ENCODE measurements at regions not wholly inside any gene's neighbourhood (a gene's known extent, or its start where the extent isn't known, plus 50 kb on each side); places are given as distances from the start of the nearest gene placed in this dataset.
A peak's percentile ranks its signal among the peaks of the same experiment; 100 is the strongest.

DNA sequence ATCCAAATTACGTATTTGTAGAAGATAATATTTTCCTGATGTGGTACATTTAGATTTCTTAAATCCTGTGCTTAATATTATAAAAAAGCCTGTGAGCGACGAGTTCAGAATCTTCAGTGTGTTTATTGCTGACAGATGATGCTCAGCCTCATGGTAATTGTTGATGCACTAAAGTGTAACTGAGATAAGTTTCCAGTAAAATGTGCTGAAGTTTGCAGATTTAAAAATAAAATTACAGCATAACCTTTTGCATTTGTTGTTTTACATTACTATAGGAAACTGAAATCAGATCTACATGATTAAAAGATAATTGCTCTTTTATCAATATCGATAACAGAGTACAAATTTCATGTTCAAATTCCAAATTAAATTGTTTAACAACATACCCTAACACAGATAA lies 307.6 kb downstream of the FIGN start:
- no peak for TF ChIP-seq PAX5 (IDR thresholded peaks at IDR 0.05; ENCODE audit: insufficient read depth, low read length, severe bottlenecking)
- TF ChIP-seq POU2F2 (IDR thresholded peaks at IDR 0.05; ENCODE audit: low read depth, low read length) = no peak
- TF ChIP-seq TAF1 (IDR thresholded peaks at IDR 0.05; ENCODE audit: low read depth, low read length) = no peak
- no peak for TF ChIP-seq SPI1 (IDR thresholded peaks at IDR 0.05; ENCODE audit: low read depth, low read length)
- no peak for FAIRE-seq

DNA sequence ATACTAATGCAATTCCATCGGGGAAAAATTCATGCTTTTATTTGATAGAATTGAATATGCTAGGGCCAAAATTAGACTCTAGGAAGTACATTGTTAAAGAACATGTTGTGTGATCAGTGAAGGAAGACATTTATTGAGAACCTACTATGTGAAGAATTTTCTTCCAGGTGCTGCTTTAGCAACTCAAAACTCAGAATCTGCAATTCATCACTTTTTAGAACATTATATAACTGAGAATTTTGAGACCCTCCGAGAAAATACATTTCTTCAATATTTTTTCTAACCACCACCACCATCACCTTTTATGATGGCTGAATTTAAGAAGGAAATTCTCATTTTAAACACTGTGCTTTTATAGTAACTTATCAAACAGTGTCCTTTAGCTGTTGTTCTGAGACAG lies 315.2 kb downstream of the FIGN start:
- no peak for TF ChIP-seq POLR2A (IDR thresholded peaks at IDR 0.05; ENCODE audit: low read depth, low read length)
- TF ChIP-seq SPI1 (IDR thresholded peaks at IDR 0.05; ENCODE audit: low read depth, low read length) = no peak
- no peak for TF ChIP-seq POU2F2 (IDR thresholded peaks at IDR 0.05; ENCODE audit: low read depth, low read length)
- TF ChIP-seq TAF1 (IDR thresholded peaks at IDR 0.05; ENCODE audit: low read depth, low read length) = no peak
- no peak for DNase-seq (ENCODE audit: insufficient read length, low spot score)
- no peak for FAIRE-seq

More for the DNA sequence above, 307.6 kb downstream of the FIGN start:
- DNase-seq (ENCODE audit: insufficient read length, low spot score) = no peak

DNA sequence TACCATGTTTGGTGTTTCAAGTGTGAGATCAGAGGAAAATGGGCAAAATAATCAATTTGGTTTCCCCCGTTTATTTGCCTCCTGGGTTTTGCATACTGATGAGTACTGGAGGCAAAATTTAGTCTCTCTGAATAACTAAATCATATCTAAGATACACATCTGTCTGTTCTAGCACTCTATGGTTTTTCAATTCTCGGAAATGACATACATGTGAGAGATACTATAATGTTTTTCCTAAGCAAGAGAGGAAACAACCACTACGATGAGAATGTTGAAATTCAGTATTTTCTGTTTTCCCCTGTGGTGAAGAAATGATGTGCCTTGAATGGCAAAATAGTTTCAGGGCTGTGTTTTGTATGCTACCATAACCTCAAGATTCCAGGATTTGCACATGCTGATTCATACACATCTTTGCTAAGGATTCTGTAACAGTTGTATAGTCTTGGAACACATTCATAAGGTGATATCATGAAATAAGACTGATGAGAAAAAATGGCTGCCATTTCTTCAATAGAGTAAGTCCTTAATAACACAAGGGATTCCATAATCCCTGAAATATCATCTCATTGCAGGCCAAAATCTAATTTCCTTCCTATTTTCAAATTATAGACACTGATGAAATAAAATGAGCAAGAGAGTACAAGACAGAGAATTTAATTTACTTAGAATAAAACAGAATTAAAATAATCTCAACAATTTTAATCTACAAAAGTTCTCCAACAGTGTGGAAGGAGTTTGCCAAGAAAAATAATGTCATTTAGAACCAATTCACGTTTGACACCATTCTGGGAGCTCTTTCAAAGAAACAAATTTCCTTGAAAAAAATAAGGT lies 316.6 kb downstream of the FIGN start:
- FAIRE-seq = no peak
- no peak for DNase-seq (ENCODE audit: insufficient read length, low spot score)
- TF ChIP-seq POLR2AphosphoS5 (IDR thresholded peaks at IDR 0.05; ENCODE audit: low read depth, low read length) = no peak

DNA sequence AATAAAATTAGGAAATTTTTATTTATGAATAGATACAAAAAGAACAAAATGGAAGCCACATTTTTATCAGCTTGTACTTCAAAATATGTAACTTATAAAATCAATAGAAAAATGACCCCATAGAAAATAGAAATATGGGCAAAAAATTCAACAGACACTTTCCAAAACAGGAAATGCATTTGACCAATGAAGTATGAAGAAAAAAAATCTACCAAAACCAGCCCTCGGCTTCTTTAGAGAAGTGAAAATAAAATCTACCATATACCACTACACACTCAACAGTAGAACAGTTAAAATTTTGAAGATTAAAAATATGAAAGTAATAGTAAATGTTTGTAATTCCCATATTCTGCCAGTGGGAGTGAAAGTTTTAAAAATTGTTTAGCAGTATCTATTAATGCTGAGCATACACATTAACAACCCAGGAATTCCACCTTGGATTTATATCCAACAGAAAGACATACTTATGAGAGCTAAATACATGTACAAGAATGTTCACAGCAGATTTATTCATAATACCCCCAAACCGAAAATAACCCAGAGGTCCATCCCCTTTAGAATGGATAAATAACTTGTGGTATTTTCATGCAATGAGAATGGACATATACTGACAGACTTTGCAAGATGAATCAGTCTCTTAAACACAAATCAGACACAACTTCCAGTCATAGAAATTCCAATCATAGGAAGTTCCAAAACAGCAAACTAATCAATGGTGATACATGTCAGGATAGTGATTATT lies 318.0 kb downstream of the FIGN start:
- FAIRE-seq (no peak), DNase-seq (ENCODE audit: insufficient read length, low spot score) (no peak)
- TF ChIP-seq POLR2AphosphoS5 (IDR thresholded peaks at IDR 0.05; ENCODE audit: low read depth, low read length) (no peak), TAF1 (IDR thresholded peaks at IDR 0.05; ENCODE audit: low read depth, low read length) (no peak), SPI1 (IDR thresholded peaks at IDR 0.05; ENCODE audit: low read depth, low read length) (peak; percentile 61; the same call in 1 of the 2 replicates), POLR2A (IDR thresholded peaks at IDR 0.05; ENCODE audit: low read depth, low read length) (no peak), PAX5 (IDR thresholded peaks at IDR 0.05; ENCODE audit: insufficient read depth, low read length, severe bottlenecking) (no peak), POU2F2 (IDR thresholded peaks at IDR 0.05; ENCODE audit: low read depth, low read length) (no peak)

DNA sequence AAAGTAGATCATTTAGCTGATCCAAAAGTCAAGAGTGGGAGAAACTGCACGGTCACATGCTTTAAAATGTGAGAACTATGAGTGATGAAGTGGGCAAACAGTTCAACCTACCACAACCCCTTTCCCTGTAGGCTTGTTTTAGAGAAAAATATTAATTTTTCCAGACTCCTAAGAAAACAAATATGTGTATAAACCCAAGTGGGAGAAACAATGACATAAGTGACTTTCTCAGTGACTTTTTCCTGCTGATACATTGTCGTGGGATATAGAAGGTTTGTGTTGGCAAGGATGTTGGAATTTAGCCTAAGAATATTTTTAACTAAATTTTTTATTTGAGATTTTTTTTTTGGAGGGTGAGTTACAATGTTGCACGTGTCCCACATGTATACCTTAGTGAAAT lies 321.7 kb downstream of the FIGN start:
- DNase-seq (ENCODE audit: insufficient read length, low spot score) (no peak), FAIRE-seq (no peak)
- no peak for TF ChIP-seq POLR2AphosphoS5 (IDR thresholded peaks at IDR 0.05; ENCODE audit: low read depth, low read length)

DNA sequence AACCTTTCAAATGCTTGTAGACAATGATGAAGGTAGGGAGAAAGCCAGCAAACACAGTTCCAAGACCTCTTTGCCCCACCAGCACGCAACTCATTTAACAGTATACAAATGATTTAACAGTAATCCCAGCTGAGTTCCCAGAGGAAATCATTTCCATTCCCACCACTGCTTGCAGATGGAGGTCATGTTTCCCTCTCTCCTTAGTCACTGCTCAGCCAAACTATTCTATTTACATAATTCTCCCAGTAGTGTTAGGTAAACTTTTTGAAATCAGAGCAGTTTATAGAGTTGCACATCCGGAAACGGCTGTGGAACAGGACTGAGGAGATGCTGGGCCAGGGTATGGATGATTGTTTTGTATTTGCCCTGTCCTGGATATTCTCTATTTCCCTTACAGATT lies 328.5 kb downstream of the FIGN start:
- no peak for TF ChIP-seq POLR2AphosphoS5 (IDR thresholded peaks at IDR 0.05; ENCODE audit: low read depth, low read length)
- TF ChIP-seq SPI1 (IDR thresholded peaks at IDR 0.05; ENCODE audit: low read depth, low read length) = no peak
- TF ChIP-seq TAF1 (IDR thresholded peaks at IDR 0.05; ENCODE audit: low read depth, low read length) = no peak
- TF ChIP-seq POU2F2 (IDR thresholded peaks at IDR 0.05; ENCODE audit: low read depth, low read length) = no peak
- TF ChIP-seq PAX5 (IDR thresholded peaks at IDR 0.05; ENCODE audit: insufficient read depth, low read length, severe bottlenecking) = no peak
- TF ChIP-seq POLR2A (IDR thresholded peaks at IDR 0.05; ENCODE audit: low read depth, low read length) = no peak
- DNase-seq (ENCODE audit: insufficient read length, low spot score) (no peak), FAIRE-seq (no peak)

DNA sequence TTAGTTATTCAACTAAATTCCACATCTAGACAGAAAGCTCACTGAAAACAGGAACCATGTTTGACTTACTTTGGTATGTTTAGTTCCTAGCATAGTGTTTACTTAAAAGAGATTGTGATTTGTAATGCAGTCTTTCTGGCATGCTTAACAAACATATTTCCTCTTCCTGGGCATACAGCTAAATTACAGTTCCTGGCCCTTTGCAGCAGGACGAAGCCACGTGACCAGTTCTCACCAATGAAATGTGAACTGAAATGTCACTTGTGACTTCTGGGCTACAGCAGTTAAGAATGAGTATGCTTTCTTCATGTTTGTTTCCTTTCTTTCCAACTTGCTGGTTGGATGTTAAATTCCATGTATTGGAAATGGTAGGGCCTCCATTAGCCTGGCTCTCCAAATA lies 330.5 kb downstream of the FIGN start:
- TF ChIP-seq POLR2A (IDR thresholded peaks at IDR 0.05; ENCODE audit: low read depth, low read length) (no peak), PAX5 (IDR thresholded peaks at IDR 0.05; ENCODE audit: insufficient read depth, low read length, severe bottlenecking) (no peak), TAF1 (IDR thresholded peaks at IDR 0.05; ENCODE audit: low read depth, low read length) (no peak), POLR2AphosphoS5 (IDR thresholded peaks at IDR 0.05; ENCODE audit: low read depth, low read length) (no peak), POU2F2 (IDR thresholded peaks at IDR 0.05; ENCODE audit: low read depth, low read length) (no peak), SPI1 (IDR thresholded peaks at IDR 0.05; ENCODE audit: low read depth, low read length) (no peak)
- no peak for DNase-seq (ENCODE audit: insufficient read length, low spot score)
- no peak for FAIRE-seq

DNA sequence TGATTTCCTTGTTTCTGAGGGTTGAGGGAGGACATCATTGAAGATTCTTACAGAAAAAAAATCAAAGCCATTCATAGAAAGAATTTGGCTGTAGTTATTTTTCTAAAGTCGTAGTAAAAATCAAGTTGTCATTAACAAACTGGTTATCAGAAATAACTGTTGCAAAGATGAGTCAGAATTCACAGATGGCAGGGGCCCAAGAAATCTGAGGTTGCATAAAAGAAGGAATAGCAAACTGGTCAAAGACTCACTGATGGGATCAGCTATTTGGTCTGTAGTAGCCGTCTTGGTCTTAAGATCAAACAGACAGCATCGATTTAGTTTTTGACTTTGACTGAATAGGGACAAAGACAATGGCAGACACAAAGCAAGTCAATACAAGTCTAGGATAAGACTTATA lies 334.3 kb downstream of the FIGN start:
- no peak for DNase-seq (ENCODE audit: insufficient read length, low spot score)
- TF ChIP-seq PAX5 (IDR thresholded peaks at IDR 0.05; ENCODE audit: insufficient read depth, low read length, severe bottlenecking) = no peak
- TF ChIP-seq POU2F2 (IDR thresholded peaks at IDR 0.05; ENCODE audit: low read depth, low read length) = no peak
- TF ChIP-seq POLR2AphosphoS5 (IDR thresholded peaks at IDR 0.05; ENCODE audit: low read depth, low read length) = no peak
- no peak for TF ChIP-seq SPI1 (IDR thresholded peaks at IDR 0.05; ENCODE audit: low read depth, low read length)
- TF ChIP-seq POLR2A (IDR thresholded peaks at IDR 0.05; ENCODE audit: low read depth, low read length) = no peak
- no peak for TF ChIP-seq TAF1 (IDR thresholded peaks at IDR 0.05; ENCODE audit: low read depth, low read length)
- FAIRE-seq = no peak

DNA sequence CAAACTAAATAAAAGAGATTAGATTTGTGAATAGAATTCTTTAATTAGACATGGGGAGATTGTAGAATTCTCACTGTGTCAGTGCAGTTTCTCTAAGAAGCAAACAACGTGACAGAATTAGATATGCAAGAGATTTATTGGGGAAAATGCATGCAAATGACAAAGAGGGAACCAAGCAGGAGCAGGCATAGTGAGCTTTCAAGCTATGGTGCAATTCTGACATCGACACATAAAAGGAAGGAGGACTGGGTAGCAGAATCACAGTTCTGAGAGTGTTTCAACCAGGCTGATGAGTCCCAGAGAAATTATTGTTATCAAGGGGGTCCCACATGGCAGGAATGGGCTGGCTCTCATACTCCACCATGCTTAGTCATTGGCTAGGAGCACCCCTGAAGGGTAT lies 338.4 kb downstream of the FIGN start:
- DNase-seq (ENCODE audit: insufficient read length, low spot score) (no peak), FAIRE-seq (no peak)
- TF ChIP-seq TAF1 (IDR thresholded peaks at IDR 0.05; ENCODE audit: low read depth, low read length) (no peak), SPI1 (IDR thresholded peaks at IDR 0.05; ENCODE audit: low read depth, low read length) (no peak), PAX5 (IDR thresholded peaks at IDR 0.05; ENCODE audit: insufficient read depth, low read length, severe bottlenecking) (no peak), POLR2AphosphoS5 (IDR thresholded peaks at IDR 0.05; ENCODE audit: low read depth, low read length) (no peak), POU2F2 (IDR thresholded peaks at IDR 0.05; ENCODE audit: low read depth, low read length) (no peak), POLR2A (IDR thresholded peaks at IDR 0.05; ENCODE audit: low read depth, low read length) (no peak)

DNA sequence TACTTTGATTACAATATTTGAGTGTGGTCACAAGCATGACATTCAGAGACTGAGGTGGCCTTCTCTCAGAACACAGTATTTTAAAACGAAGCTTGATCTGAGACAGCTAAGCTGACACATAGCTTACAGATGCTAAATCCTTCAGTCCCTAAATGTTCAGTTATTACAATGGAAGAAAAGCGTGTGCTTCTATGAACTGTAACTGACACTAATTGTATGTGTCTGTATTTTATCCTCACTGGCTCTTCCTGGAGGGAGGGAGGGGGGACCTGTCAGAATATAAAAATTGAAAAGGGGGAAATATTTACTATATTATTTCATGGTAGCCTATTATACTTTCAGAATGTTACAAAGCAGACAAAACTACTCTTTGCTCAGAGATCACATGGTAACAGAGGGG lies 340.2 kb downstream of the FIGN start:
- no peak for TF ChIP-seq POLR2AphosphoS5 (IDR thresholded peaks at IDR 0.05; ENCODE audit: low read depth, low read length)
- TF ChIP-seq POU2F2 (IDR thresholded peaks at IDR 0.05; ENCODE audit: low read depth, low read length) = no peak
- TF ChIP-seq TAF1 (IDR thresholded peaks at IDR 0.05; ENCODE audit: low read depth, low read length) = no peak
- TF ChIP-seq SPI1 (IDR thresholded peaks at IDR 0.05; ENCODE audit: low read depth, low read length) = no peak
- TF ChIP-seq POLR2A (IDR thresholded peaks at IDR 0.05; ENCODE audit: low read depth, low read length) = no peak
- TF ChIP-seq PAX5 (IDR thresholded peaks at IDR 0.05; ENCODE audit: insufficient read depth, low read length, severe bottlenecking) = no peak
- FAIRE-seq (no peak), DNase-seq (ENCODE audit: insufficient read length, low spot score) (no peak)
